Nephron (organoid): ENCODE measurements at regions not wholly inside any gene's neighbourhood (a gene's known extent, or its start where the extent isn't known, plus 50 kb on each side); places are given as distances from the start of the nearest gene placed in this dataset.
A peak's percentile ranks its signal among the peaks of the same experiment; 100 is the strongest.

Source experiments
- H3K27ac Mint-ChIP-seq, 3 experiments: 2 replicates each; pipeline ENCODE4 v1.8.0; 2020; ENCODE audit warnings: mixed read lengths in 3 of 3, mild to moderate bottlenecking in 2 of 3, moderate library complexity in 1 of 3
- H3K27me3 Mint-ChIP-seq: 2 replicates; pipeline ENCODE4 v1.8.0; 2021; ENCODE audit warnings: low read depth, mild to moderate bottlenecking, moderate library complexity, mixed read lengths
- H3K36me3 Mint-ChIP-seq: 2 replicates; pipeline ENCODE4 v1.8.0; 2020; ENCODE audit warnings: low read depth, mixed read lengths
- H3K4me1 Mint-ChIP-seq: 2 replicates; pipeline ENCODE4 v1.8.0; 2020; ENCODE audit warnings: mixed read lengths
- H3K4me3 Mint-ChIP-seq, 3 experiments: 2 replicates each; pipeline ENCODE4 v1.8.0; 2020; ENCODE audit warnings: mild to moderate bottlenecking in 3 of 3, mixed read lengths in 3 of 3, moderate library complexity in 2 of 3
- H3K9me3 Mint-ChIP-seq: 2 replicates; pipeline ENCODE4 v1.8.0; 2020; ENCODE audit warnings: mixed read lengths
- CTCF ChIP-seq, 3 experiments: fragments of 200-600 bp; sonication (generic); IDR thresholded peaks; one replicate each; pipeline ENCODE4 v1.5.0; 2021; ENCODE audit warnings: antibody characterized with exemption in 3 of 3; ENCODE audit not compliant: unreplicated experiment in 3 of 3

- H3K9me3 Mint-ChIP-seq, result peaks cover 5% of the 10 kb centered on the region
- no peaks in the 10 kb centered on the region for H3K4me1 Mint-ChIP-seq
- peaks cover 4% of the 10 kb centered on the region for H3K36me3 Mint-ChIP-seq
- H3K27ac Mint-ChIP-seq, result no peak overlapping the region
- no peak for TF ChIP-seq CTCF (IDR thresholded peaks at IDR 0.05; ENCODE audit: unreplicated experiment in 3 of 3)
- no peaks in the 10 kb centered on the region for H3K27me3 Mint-ChIP-seq
- no peak overlapping the region for H3K4me3 Mint-ChIP-seq
Measured at GRCh38 chr12:92012691-92013090, 133.0 kb downstream of the BTG1 start.

DNA sequence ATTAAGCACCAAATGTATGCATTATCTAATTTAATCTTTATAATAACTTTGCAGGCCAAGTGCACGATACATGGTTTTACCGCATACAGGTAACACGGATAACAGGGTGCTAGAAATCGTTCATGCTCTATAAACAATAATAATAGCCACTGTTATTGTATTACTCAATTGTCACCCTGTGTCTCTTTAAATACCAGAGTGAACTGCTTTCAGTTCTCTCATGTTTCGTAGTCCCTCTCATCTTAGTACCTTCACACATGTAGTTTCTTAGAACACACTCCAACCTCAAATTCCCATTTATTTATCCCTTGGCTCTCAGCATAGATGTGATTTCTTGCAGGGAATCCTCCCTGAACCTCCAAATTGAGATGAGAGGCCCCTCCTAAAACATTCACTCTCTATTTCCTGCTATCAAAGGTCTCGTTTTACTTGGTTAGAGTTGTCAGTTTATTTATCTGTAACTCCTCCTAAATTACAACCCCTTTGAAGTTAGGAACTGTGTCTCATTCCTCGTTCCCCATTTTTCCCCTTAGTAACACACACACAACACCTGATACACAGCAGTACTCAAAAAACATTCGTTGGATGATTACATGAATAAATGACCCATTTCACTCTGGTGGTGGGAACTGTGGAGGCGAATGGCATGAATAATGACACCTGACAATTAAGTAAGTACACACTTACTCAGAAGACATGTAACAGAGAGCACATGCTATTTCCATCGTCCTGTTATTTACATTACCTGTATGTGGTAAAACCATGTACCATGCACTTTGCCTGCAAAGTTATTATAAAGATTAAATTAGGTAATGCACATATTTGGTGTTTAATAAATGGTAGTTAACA, 134.6 kb downstream of the BTG1 start:
- Mint-ChIP-seq H3K4me3 (no peak overlapping the region), H3K36me3 (no peaks in the 10 kb centered on the region), H3K27me3 (no peaks in the 10 kb centered on the region), H3K27ac (no peak overlapping the region), H3K9me3 (peaks cover 2% of the 10 kb centered on the region), H3K4me1 (no peaks in the 10 kb centered on the region)
- no peak for TF ChIP-seq CTCF (IDR thresholded peaks at IDR 0.05; ENCODE audit: unreplicated experiment in 3 of 3)

DNA sequence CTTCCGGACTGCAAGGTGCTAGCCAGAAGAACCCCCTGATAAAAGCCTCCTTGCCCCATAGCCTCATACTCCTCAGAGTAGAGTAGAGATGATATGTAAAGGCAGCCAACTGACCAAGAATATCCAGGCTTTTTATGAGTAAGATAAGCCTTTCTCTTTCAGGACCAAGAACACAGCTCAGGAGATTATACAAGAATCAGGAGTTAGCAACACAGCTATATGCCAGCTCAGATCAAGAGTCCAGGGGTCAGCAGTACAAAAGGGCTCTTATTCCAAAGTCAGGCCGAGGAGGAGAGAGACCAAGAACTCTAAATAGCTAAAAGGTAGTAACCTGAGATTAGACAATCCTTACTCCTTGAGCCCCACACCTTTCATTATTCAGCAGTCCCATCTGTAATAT, 135.3 kb downstream of the BTG1 start:
- H3K4me3 Mint-ChIP-seq, result no peak overlapping the region
- no peak overlapping the region for H3K27ac Mint-ChIP-seq

GRCh38 chr12:92008345-92008744, 137.3 kb downstream of the BTG1 start:
- Mint-ChIP-seq H3K4me1 (peaks cover 13% of the 10 kb centered on the region), H3K9me3 (no peaks in the 10 kb centered on the region), H3K27me3 (no peaks in the 10 kb centered on the region), H3K36me3 (no peaks in the 10 kb centered on the region), H3K4me3 (no peak overlapping the region), H3K27ac (no peak overlapping the region)
- no peak for TF ChIP-seq CTCF (IDR thresholded peaks at IDR 0.05; ENCODE audit: unreplicated experiment in 3 of 3)

More for the DNA sequence above, 135.3 kb downstream of the BTG1 start:
- no peak for TF ChIP-seq CTCF (IDR thresholded peaks at IDR 0.05; ENCODE audit: unreplicated experiment in 3 of 3)
- Mint-ChIP-seq H3K27me3 (no peaks in the 10 kb centered on the region), H3K9me3 (no peaks in the 10 kb centered on the region), H3K36me3 (no peaks in the 10 kb centered on the region), H3K4me1 (peaks cover under 1% of the 10 kb centered on the region)

GRCh38 chr12:92007787-92008186, 137.9 kb downstream of the BTG1 start:
- Mint-ChIP-seq H3K27me3 (no peaks in the 10 kb centered on the region), H3K36me3 (no peaks in the 10 kb centered on the region), H3K27ac (no peak overlapping the region), H3K9me3 (no peaks in the 10 kb centered on the region), H3K4me3 (no peak overlapping the region), H3K4me1 (peaks cover 18% of the 10 kb centered on the region)
- TF ChIP-seq CTCF (IDR thresholded peaks at IDR 0.05; ENCODE audit: unreplicated experiment in 3 of 3), result no peak

DNA sequence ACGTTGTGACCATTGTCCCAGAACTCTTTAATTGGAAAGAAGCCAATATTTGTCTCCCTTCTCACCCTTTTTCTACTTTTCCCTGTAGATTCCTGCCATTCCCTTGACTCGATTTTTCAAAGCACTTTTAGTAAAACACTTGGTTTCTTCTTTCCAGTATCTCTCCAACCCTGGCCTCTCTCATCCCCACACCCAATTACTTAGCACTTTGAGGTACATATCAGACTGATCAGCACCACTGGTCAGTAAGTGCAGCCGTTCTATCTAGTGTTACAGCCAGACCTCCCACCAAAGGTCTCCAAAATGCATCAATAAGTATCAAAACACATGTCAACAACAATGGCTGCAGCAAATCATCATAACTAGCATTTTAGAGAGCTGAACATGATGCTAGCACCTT, 141.9 kb downstream of the BTG1 start:
- TF ChIP-seq CTCF (IDR thresholded peaks at IDR 0.05; ENCODE audit: unreplicated experiment in 3 of 3), result no peak
- H3K27ac Mint-ChIP-seq, result peak overlapping the region in 1 of 3 experiments; percentile 88
- no peaks in the 10 kb centered on the region for H3K27me3 Mint-ChIP-seq
- H3K4me1 Mint-ChIP-seq, result peaks cover 24% of the 10 kb centered on the region
- peaks cover 1% of the 10 kb centered on the region for H3K36me3 Mint-ChIP-seq
- peaks cover 6% of the 10 kb centered on the region for H3K9me3 Mint-ChIP-seq
- no peak overlapping the region for H3K4me3 Mint-ChIP-seq
